ENCODE measurements at regions not wholly inside any gene's neighbourhood (a gene's known extent, or its start where the extent isn't known, plus 50 kb on each side); places are given as distances from the start of the nearest gene placed in this dataset.

DNA sequence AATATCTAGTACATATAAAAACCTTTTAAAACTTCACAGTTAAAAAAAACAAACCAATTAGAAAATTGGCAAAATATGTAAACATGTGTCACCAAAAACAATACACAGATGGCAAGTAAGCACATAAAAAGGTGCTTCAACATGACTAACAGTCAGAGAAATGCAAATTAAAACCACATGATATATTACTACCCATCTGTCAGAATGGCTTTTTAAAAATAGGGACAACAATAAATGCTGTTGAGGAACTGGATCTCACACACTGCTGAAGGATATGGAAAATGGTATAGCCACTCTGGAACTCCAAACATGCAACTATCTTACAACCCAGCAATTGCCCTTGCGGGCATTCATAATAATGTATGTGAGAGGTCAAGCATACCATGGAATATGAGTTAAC lies 1153.6 kb downstream of the FLRT2 start:
- Histone ChIP-seq H3K4me1 (ENCODE audit: insufficient read depth, low read length) (no peaks in the 10 kb centered on the region), H3K27me3 (ENCODE audit: control insufficient read depth in 1 of 2, insufficient read depth in 2 of 2, low read length in 2 of 2) (no peaks in the 10 kb centered on the region), H3K9ac (ENCODE audit: insufficient read depth, low read depth, low read length) (no peak overlapping the region), H3K36me3 (replicated peaks in 1 of 2; ENCODE audit: control insufficient read depth in 1 of 2, insufficient read depth in 2 of 2, low read length in 2 of 2) (no peaks in the 10 kb centered on the region), H2AFZ (ENCODE audit: low read length) (no peak overlapping the region), H3K79me2 (ENCODE audit: insufficient read depth, low read length) (no peaks in the 10 kb centered on the region), H4K20me1 (ENCODE audit: insufficient read depth, low read length) (no peaks in the 10 kb centered on the region), H3K4me3 (replicated peaks in 1 of 3; ENCODE audit: insufficient read depth in 1 of 3, low read depth in 2 of 3, low read length in 3 of 3) (no peak overlapping the region), H3K4me2 (ENCODE audit: low read depth, low read length) (no peak overlapping the region), H3K9me3 (ENCODE audit: low read length) (no peaks in the 10 kb centered on the region), H3K27ac (ENCODE audit: extremely low read length, insufficient read depth, low read length) (no peak overlapping the region)
- intact Hi-C loops (cut with micrococcal nuclease; ENCODE audit: unreplicated experiment) = no loop called here
- ChIA-PET POLR2A (no interaction called here), CTCF (ENCODE audit: low intra/inter-chr PET ratio, low total read pairs) (no interaction called here)
- no peak for ATAC-seq
- 89% methylated on average over 1 of the region's 1 CpG for WGBS (ENCODE audit: low lambda C conversion rate)
- no peak for FAIRE-seq
- BruUV-seq (replicated peaks) = no TSS peak
- in situ Hi-C loops (cut with HindIII; ENCODE audit: extremely low pct_ligation_motif_present, low pct_unique_long_range_greater_than_20kb) = no loop called here
- DNase-seq (ENCODE audit: low spot score) = no peak
- TF ChIP-seq, protein P1, sequence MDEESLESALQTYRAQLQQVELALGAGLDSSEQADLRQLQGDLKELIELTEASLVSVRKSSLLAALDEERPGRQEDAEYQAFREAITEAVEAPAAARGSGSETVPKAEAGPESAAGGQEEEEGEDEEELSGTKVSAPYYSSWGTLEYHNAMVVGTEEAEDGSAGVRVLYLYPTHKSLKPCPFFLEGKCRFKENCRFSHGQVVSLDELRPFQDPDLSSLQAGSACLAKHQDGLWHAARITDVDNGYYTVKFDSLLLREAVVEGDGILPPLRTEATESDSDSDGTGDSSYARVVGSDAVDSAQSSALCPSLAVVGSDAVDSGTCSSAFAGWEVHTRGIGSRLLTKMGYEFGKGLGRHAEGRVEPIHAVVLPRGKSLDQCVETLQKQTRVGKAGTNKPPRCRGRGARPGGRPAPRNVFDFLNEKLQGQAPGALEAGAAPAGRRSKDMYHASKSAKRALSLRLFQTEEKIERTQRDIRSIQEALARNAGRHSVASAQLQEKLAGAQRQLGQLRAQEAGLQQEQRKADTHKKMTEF (CRISPR knock-in tag; IDR thresholded peaks at IDR 0.05) = no peak
- TF ChIP-seq ZNF446 (CRISPR knock-in tag; IDR thresholded peaks at IDR 0.05) (no peak), ZFP37 (CRISPR knock-in tag; IDR thresholded peaks at IDR 0.05; ENCODE audit: borderline replicate concordance) (no peak), AHR (CRISPR knock-in tag; IDR thresholded peaks at IDR 0.05) (no peak), ZBTB4 (CRISPR knock-in tag; IDR thresholded peaks at IDR 0.05; ENCODE audit: borderline replicate concordance) (no peak), ZNF224 (CRISPR knock-in tag; IDR thresholded peaks at IDR 0.05) (no peak), ARNT2 (CRISPR knock-in tag; IDR thresholded peaks at IDR 0.05; ENCODE audit: low read depth) (no peak), HNF4G (IDR thresholded peaks at IDR 0.05; ENCODE audit: borderline replicate concordance, low read depth, low read length) (no peak), HNF4G (CRISPR knock-in tag; IDR thresholded peaks at IDR 0.05; ENCODE audit: borderline replicate concordance, low read depth) (no peak)
- TF ChIP-seq, protein P2, sequence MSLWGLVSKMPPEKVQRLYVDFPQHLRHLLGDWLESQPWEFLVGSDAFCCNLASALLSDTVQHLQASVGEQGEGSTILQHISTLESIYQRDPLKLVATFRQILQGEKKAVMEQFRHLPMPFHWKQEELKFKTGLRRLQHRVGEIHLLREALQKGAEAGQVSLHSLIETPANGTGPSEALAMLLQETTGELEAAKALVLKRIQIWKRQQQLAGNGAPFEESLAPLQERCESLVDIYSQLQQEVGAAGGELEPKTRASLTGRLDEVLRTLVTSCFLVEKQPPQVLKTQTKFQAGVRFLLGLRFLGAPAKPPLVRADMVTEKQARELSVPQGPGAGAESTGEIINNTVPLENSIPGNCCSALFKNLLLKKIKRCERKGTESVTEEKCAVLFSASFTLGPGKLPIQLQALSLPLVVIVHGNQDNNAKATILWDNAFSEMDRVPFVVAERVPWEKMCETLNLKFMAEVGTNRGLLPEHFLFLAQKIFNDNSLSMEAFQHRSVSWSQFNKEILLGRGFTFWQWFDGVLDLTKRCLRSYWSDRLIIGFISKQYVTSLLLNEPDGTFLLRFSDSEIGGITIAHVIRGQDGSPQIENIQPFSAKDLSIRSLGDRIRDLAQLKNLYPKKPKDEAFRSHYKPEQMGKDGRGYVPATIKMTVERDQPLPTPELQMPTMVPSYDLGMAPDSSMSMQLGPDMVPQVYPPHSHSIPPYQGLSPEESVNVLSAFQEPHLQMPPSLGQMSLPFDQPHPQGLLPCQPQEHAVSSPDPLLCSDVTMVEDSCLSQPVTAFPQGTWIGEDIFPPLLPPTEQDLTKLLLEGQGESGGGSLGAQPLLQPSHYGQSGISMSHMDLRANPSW (CRISPR knock-in tag; IDR thresholded peaks at IDR 0.05; ENCODE audit: borderline replicate concordance) = no peak
- TF ChIP-seq, protein P3, sequence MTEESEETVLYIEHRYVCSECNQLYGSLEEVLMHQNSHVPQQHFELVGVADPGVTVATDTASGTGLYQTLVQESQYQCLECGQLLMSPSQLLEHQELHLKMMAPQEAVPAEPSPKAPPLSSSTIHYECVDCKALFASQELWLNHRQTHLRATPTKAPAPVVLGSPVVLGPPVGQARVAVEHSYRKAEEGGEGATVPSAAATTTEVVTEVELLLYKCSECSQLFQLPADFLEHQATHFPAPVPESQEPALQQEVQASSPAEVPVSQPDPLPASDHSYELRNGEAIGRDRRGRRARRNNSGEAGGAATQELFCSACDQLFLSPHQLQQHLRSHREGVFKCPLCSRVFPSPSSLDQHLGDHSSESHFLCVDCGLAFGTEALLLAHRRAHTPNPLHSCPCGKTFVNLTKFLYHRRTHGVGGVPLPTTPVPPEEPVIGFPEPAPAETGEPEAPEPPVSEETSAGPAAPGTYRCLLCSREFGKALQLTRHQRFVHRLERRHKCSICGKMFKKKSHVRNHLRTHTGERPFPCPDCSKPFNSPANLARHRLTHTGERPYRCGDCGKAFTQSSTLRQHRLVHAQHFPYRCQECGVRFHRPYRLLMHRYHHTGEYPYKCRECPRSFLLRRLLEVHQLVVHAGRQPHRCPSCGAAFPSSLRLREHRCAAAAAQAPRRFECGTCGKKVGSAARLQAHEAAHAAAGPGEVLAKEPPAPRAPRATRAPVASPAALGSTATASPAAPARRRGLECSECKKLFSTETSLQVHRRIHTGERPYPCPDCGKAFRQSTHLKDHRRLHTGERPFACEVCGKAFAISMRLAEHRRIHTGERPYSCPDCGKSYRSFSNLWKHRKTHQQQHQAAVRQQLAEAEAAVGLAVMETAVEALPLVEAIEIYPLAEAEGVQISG (CRISPR knock-in tag; IDR thresholded peaks at IDR 0.05) = no peak
